HG03354 (cell line): ENCODE measurements at regions not wholly inside any gene's neighbourhood (a gene's known extent, or its start where the extent isn't known, plus 50 kb on each side); places are given as distances from the start of the nearest gene placed in this dataset.
"Not testable (repeated sequence)": the region's sequence is repeated elsewhere in the genome, so short reads cannot be mapped to it uniquely, and the experiment has no call there.

Experiments
- ATAC-seq: cut with Tn5 transposase; IDR thresholded peaks from one replicate; pipeline ENCODE4 v1.9.1; 2021; ENCODE audit warnings: mild to moderate bottlenecking; ENCODE audit not compliant: unreplicated experiment, poor library complexity, severe bottlenecking

DNA sequence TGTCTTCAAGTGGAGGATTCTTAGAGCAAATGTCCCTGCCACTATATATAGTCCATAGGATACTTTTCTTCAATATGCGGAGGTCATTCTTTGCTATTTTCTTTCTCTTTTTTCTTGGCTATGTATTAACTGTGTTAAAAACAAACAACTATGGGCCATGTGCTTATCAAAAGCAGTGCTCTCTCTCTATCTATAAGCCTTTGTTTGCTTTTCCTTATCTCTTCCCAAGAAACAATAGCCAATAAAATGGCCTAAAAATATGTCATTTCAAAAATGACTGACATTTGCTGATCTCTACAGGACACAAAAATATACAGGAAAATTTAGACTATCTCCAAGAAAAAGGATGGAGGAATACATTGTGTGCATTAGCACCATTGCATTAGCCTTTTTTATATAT, 212.1 kb downstream of the MAF start:
- ATAC-seq = no peak

DNA sequence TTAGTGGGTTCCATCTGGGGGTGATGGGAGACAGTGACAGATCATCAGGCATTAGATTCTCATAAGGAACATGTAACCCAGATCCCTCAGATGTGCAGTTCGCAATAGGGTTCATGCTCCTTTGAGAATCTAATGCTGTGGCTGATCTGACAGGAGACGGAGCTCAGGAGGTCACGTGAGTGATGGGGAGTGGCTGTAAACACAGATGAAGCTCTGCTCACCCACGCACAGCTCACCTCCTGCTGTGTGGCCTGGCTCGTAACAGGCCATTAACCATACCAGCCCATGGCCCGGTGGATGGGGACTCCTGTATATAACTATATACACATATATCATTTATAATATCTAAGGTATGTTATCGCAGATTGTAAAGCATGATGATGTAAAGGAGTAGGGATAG, 214.2 kb downstream of the MAF start:
- no peak for ATAC-seq

DNA sequence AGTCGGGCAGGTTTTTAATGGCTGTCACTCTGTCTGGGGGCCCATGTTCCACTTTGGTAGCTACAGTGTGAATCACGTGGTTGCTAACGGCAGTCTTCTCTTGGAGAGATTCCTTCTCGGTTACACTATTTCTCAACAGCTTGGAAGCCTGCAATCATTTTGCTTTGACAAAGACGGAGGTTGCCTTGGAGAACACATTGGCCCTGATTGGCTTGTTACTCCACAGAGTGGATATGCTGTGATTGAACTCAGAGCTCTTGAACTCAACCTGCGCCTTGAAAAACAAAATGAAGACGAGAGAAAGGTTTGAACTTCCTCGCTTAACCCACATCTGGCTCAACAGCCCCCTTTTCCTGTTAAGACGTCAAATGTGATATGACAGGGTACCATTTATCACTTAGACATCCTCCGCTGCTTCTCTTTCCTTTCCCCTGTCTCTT, 218.9 kb downstream of the MAF start:
- ATAC-seq = no peak

DNA sequence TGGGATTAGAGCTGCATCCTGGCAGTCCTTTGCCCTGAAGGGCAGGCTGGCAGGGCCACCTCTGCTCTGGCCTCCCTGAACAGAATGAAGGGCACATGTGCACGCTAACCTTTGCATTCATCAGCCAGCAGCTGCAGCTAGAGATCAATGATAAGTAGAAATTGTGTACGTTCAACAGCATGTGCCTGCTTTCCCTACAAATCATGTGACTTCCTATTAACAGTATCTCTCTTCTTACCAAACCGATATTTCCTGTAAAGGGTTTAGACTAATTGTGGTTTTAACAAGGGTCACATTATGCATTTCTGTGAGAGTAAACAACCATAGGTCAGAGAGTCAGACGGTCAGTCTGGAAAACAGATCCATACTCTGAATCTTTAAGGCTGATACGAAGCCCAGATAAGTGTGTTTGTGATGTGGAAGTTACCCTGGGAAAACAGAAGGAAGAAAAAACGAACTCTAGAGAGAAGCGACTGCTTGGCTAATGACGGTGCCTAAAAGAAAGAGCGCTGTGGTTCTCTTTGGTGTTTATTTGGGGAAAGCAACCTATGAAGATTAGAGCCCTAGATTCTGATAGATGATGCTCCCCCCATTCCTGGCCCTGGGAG, 219.4 kb downstream of the MAF start:
- no peak for ATAC-seq

DNA sequence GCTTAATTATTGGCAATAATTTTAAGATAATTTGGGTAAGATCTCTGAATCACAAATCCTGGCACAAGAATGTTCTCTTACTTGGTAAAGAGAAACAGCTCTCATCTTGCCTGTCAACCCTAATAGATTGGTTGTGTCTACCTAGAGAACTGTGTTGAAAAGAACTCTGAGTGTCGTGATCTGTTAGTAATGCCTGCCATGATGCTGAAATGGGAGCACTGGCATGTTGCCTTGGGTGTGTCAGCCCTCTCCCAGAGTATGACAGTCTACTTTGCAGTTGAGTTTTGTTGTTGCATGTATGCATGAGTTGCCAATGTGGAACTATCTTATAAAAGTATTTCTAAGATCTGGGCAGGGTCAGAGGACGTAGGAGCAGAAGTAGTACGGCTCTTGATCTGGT, 221.4 kb downstream of the MAF start:
- ATAC-seq = no peak

DNA sequence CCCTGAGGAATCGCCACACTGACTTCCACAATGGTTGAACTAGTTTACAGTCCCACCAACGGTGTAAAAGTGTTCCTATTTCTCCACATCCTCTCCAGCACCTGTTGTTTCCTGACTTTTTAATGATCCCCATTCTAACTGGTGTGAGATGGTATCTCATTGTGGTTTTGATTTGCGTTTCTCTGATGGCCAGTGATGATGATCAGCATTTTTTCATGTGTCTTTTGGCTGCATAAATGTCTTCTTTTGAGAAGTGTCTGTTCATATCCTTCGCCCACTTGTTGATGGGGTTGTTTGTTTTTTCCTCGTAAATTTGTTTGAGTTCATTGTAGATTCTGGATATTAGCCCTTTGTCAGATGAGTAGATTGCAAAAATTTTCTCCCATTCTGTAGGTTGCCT, 223.5 kb downstream of the MAF start:
- ATAC-seq = not testable (repeated sequence)

DNA sequence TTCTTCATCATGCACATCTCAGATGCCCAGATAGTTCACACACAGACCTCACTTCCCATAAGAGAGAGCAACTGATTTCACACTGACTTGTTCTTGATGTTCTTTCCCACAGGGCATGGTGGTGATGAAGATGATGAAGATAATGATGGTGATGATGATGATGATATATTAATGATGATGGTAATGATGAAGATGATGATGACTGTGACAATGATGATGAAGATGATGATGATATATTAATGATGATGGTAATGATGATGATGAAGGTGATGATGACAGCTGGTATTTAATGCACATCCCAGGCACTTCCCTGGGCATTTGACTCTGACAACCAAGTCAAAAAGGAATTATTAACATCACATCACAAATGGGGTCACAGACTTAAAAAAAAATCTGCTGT, 225.2 kb downstream of the MAF start:
- ATAC-seq = no peak

DNA sequence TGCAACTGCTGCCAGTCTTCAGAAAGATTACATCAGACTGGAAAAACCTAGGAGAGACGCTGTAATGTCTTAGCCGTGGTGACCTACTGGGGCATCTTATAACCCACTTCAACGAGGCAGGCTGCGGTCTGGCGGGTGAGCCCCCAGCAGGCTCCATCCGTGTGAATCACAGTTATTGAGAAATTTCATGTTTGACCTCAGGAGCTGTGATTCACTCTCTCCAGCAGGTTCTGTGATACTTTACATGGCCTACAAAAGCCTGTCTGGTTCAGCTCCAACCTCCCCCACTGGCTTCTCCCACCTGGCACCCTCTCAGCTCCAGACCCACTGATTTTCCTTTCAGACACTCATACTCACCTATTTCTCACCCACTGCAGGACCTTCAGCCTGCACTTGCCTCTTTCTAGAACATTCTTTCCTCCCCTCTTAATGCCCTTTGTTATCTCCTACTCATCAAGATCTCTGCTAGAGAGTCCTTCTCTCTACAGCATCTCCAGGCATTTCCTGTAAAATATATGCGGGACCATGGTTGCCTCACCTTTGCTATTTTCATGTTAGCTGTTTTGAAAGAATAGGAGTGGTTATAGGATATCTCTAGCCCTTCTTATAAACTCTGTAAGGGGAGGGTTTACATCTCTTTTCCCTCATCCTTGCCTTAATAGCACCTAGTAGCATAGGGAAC, 227.9 kb downstream of the MAF start:
- ATAC-seq = no peak

DNA sequence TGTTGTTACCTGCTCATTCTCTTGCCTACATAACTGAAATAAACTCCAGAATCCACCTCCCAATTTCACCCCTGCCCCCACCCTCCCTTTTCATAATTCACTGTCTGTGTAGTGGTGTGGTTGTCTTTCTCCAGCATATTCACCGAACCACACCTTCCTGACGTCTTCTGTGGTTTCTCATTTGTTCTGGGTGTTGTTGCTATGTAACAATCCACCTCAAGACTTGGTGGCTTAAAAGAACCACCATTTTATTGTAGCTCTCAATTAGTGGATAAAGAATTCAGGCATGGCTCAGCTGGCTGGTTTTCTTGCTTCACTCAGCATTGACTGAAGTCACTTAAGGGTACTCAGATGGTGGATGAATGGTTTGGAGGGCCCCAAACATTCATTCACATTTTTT, 229.8 kb downstream of the MAF start:
- ATAC-seq = no peak

DNA sequence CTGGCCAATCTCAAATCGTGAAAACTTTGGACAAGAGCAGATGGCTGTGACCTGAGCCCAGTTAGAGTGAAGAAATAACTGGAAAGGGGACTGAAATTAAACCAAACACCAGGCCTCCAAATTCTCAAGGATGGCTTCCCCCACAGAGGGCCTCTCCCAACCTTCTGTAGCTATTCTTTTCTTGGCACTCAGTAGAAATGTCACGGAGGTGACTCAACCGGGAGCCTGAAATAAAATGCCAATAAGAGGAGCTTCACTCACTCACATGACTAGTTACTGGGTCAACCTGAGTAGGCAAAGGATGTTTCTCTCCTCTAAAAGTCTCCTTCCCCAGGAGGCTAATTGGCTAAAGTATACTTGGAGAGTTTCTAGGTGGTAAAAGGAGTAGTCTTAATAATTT, 230.7 kb downstream of the MAF start:
- ATAC-seq = no peak

DNA sequence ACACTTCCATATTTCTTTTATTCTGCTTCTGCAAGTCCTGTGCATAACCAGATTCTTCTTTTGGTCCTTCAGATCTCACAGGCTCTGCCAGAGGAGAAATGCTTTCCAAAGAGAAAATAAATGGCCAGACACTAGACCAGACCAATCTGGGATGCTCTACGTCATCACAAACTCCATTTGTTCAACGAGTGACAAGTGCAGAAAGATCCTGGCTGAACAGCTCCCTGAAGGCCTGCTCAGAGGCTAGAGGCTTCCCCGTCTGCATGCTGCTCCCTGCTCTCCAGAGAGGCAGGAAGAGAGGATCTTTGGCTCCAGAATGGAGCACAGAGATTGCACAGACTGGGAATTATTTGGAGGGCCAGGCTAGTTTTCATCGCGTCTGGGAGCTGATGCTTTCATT, 232.7 kb downstream of the MAF start:
- ATAC-seq = no peak

DNA sequence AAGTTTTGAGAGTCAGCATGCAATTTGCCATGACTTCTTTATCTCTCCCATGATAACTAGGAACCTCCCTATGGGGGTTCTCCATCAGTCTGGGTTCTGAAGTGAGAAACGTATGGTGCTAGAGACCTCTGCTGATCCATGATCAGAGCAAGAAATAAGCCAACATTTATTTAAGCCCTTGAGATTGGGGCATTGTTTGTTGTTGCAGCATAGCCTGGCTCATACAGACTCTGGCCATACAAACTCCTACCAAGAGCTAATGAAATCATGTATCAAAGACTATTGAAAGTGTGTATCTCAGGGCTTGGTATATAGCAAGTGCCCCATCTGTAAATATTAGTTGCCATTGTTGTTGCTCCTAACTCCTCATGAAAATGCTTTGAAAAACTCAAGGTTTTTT, 233.9 kb downstream of the MAF start:
- ATAC-seq = no peak

DNA sequence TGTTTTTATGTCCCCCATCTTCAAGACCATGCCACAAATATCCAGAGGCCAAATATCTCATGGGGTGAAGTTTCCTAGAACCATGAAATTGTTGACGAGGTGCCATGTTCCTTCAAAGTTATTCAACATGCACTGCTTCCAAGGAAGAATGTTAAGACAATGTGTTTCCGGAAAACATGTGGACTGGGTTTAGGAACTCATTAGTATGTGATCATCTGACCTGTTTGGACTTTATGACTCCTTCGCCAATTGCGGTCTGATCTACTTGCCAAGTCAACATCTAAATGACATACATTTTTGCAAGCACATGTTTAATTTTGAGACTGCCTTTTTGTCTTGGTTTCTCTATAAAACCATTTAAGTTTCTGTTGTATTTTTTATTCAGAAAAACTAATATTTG, 234.8 kb downstream of the MAF start:
- no peak for ATAC-seq

DNA sequence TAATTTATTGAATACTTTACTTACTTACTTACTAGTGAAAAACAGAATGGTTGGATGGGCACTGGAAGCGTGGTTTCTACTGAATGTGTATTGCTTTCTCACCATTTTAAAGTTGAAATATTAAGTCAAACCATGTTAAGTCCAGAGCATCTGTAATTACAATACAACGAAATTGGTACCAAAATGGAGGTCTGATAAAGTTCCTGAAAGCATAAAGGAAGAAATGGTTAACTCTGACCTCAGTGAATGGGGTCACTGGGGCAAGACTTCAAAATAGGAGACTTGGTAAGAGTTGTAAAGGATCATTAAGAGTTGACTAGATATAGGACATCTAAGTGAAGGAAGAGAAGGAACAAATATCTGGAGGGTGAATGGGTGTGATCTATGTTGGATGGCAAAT, 237.1 kb downstream of the MAF start:
- no peak for ATAC-seq

DNA sequence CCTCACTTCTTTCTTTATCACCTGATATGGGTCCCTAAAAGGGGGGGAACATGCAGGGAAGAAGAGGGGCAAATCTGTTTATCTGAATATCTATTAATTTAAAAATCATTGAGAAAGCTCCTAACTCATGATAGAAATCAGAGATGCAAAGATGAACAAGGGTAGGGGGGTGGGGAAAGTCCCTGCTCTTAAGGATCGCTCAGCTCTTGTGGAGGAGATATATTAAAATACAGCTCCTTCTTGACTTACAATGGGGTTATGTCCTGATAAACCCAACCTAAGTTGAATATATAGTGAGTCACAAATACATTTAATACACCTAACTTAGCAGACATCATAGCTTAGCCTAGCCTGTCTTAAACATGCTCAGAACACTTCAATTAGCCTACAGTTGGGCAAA, 237.5 kb downstream of the MAF start:
- ATAC-seq = no peak

DNA sequence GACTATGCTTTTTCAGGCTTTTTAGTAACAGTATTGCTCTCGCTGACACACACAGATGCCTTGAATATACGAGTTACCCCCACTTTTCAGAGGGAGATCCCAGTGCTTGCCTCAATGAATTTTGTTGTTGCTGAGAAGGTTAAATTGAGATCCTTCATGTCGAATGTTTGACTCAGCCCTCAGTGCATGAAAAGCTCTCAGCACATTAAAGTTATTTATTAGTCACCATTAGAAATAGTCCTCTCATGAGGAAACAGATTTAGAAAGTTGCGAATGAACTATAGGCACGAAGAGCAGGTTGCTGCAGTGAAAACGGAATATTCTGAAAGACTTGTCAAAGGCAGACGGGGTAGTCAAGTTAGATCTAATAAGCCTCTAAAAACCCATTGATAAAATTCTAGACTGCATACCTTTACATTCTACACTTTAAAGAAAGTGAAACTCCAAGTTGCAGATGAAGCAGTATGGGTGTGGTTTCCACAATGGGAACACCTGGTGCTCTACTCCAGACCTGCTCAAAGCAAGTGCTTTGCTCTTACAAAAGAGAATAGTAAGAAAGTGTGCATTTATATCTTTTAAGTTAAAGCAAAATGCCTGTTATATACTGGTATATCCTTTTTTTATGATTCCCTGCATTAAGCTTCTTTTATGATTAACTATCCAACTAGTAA, 238.1 kb downstream of the MAF start:
- ATAC-seq = no peak

DNA sequence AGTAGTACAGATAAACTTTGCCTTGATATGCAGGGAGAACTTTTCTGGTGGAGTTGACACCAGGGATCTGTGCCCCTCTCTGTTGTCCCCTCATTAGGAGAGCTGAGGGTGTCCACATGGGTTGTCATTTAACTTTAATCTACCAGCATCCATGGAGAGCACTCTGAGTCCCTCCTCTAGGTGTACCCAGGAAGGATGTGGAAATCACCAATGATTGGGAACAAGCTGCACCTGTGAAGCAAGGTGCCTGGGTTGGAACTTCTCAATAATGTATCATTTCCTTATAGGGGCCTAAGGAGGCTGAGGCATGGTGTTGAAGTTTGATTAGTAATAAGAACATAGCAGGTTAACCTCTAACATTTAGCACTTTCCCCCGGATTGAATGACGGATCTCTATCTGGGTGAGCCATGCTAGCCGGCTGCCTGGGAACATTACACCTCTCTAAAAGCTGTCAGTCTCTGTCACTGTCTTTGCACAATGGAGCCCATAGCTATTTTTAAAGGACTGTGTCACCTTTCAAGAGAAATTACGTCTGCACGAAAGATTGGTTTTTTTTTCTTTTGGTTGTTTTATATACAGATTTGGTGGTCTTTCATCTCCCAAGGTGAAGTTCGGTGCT, 239.3 kb downstream of the MAF start:
- ATAC-seq = no peak

DNA sequence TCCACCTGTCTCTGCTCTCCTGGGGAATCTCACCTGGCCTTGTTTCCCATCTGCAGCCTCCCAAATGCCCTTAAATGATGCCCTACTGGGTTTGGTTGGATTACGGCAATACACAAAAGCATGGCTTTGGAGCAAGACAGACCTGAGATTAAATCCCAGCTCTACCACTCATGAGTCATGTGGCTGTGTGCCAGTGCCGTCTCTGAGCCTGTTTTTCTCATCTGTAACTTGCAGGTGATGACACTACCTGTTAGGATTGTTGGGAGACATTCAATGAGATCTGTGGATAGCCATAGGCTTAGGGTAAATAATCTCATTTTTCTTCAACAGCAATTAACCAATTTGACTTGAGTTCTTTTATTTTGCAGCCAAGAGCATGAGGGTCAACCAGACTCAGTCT, 240.3 kb downstream of the MAF start:
- no peak for ATAC-seq

DNA sequence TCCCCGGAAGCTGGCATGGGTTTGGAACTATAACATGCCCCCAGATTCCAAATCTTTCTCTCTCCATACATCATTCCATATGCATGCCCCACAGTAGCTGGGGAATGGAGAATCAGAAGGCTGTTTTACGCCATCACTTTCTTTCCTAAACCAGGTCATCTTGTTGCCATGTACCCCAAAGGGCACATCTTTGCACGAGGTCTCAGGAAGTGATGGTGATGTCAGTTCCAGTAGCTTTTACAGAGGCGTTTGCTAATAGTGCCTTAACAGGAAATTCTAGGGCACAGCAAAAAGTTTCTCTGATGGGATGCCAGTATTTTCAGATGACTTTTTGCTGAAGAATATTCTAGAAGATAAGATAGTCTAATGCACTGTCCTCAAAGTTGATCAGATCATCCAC, 241.5 kb downstream of the MAF start:
- ATAC-seq = no peak

DNA sequence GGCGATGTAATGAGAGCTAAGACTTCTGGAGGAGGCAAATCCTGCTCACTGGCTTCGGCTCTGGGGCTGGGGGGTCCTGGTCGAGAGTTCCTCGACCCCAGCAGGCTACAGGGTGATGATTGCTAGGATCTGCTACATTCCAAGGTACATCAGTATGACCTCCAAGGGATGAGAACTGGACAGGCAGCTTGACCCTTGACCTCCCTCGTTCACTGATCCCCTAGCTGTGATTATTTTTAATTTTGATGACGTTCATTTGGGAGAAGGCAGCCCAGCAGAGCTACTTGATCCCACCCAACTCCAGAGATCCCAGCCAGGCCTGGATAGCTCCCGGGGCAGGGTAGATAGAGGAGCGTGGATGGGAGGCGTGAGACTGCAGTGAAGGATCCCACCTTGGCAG, 242.3 kb downstream of the MAF start:
- no peak for ATAC-seq
